HCT116 (cell line): ENCODE measurements at regions not wholly inside any gene's neighbourhood (a gene's known extent, or its start where the extent isn't known, plus 50 kb on each side); places are given as distances from the start of the nearest gene placed in this dataset.

Source experiments
- ATAC-seq: fragments of 200-7000 bp; cut with Tn5 transposase; 2 replicates; pipeline ENCODE4 v1.9.1; 2020; ENCODE audit warnings: mild to moderate bottlenecking, moderate library complexity
- BruUV-seq: library from RNA; stranded (reverse); fragments of 400-500 nt; replicated peaks from 2 replicates; lab custom pipeline; 2021; lab: Mats Ljungman, UMichigan
- CTCF ChIA-PET: fragments of 300-600 bp; sonication (Branson Sonifier 250); formaldehyde crosslinking; loops from one replicate; lab custom pipeline; 2021; ENCODE audit warnings: antibody characterized with exemption; lab: Charles Lee
- POLR2A ChIA-PET: fragments of 300-600, 350-600 bp; sonication (Branson Sonifier 250); formaldehyde crosslinking; loops from one replicate; lab custom pipeline; 2021; ENCODE audit warnings: antibody characterized with exemption; lab: Charles Lee
- RAD21 ChIA-PET, 2 experiments: fragments of 300-600 bp; sonication (Branson Sonifier 250); formaldehyde crosslinking; loops; one replicate each; lab custom pipeline; 2023; ENCODE audit warnings: low total read pairs in 2 of 2; ENCODE audit not compliant: uncharacterized antibody in 2 of 2, unreplicated experiment in 2 of 2, low non-redundant PET in 1 of 2; lab: Charles Lee
- DNase-seq: peaks from one replicate; pipeline ENCODE4 v3.0.0-alpha.2; 2010; ENCODE audit warnings: low read depth, low spot score
- H2AFZ ChIP-seq: fragments of 200-600 bp; shearing (Covaris generic), sonication (generic); 2 replicates; pipeline ENCODE4 v1.6.1; 2017; ENCODE audit warnings: low read depth, mixed run types, mixed read lengths, antibody characterized with exemption, low read length; ENCODE audit not compliant: poor library complexity, severe bottlenecking
- H3K27ac ChIP-seq: 2 replicates; pipeline ENCODE4 v1.5.1; 2012; ENCODE audit warnings: low read depth, low read length
- H3K27me3 ChIP-seq: fragments of 200-600 bp; sonication (generic); 2 replicates; pipeline ENCODE4 v1.6.1; 2016; ENCODE audit warnings: mixed run types, low read length, mixed read lengths; ENCODE audit not compliant: insufficient read depth
- H3K36me3 ChIP-seq, 2 experiments: fragments of 200-500 bp in 1 of 2; fragments of 200-600 bp in 1 of 2; sonication (Bioruptor generic) in 1 of 2; sonication (generic) in 1 of 2; 2 replicates each; pipeline versions ENCODE4 v1.5.1 to v1.6.1; 2014 to 2016; ENCODE audit warnings: low read length in 2 of 2, inconsistent platforms in 1 of 2, mixed read lengths in 1 of 2, mixed run types in 1 of 2; ENCODE audit not compliant: insufficient read depth in 2 of 2, control insufficient read depth in 1 of 2
- H3K4me1 ChIP-seq, 2 experiments: fragments of 200-600 bp in 1 of 2; sonication (generic) in 1 of 2; 2 replicates each; pipeline versions ENCODE4 v1.5.1 to v1.6.1; 2012 to 2017; ENCODE audit warnings: low read length in 2 of 2, inconsistent platforms in 1 of 2, mild to moderate bottlenecking in 1 of 2, mixed read lengths in 1 of 2, mixed run types in 1 of 2, moderate library complexity in 1 of 2; ENCODE audit not compliant: insufficient read depth in 2 of 2, control insufficient read depth in 1 of 2
- H3K4me2 ChIP-seq: fragments of 200-600 bp; sonication (generic); 2 replicates; pipeline ENCODE4 v1.6.1; 2017; ENCODE audit warnings: mixed run types, low read length, mixed read lengths
- H3K4me3 ChIP-seq, 2 experiments: fragments of 200-600 bp in 1 of 2; sonication (generic) in 1 of 2; replicated peaks in 1 of 2; 2 replicates each; pipeline ENCODE4 v1.5.1; 2011 to 2016; ENCODE audit warnings: low read length in 2 of 2, control low read depth in 1 of 2, low read depth in 1 of 2, mild to moderate bottlenecking in 1 of 2, mixed read lengths in 1 of 2, mixed run types in 1 of 2
- H3K79me2 ChIP-seq: fragments of 200-600 bp; sonication (generic); 2 replicates; pipeline ENCODE4 v1.6.1; 2017; ENCODE audit warnings: mild to moderate bottlenecking, mixed run types, low read length, moderate library complexity, mixed read lengths; ENCODE audit not compliant: insufficient read depth
- H3K9ac ChIP-seq: fragments of 200-600 bp; sonication (generic); 2 replicates; pipeline ENCODE4 v1.6.1; 2016; ENCODE audit warnings: low read length, mixed read lengths
- H3K9me2 ChIP-seq: fragments of 200-600 bp; sonication (generic), shearing (Covaris generic); 2 replicates; pipeline ENCODE4 v1.6.1; 2017; ENCODE audit warnings: mixed run types, mild to moderate bottlenecking, moderate library complexity; ENCODE audit not compliant: insufficient read depth
- H3K9me3 ChIP-seq, 2 experiments: fragments of 200-500 bp in 1 of 2; fragments of 200-600 bp in 1 of 2; sonication (Bioruptor generic) in 1 of 2; sonication (generic) in 1 of 2; 2 replicates each; pipeline ENCODE4 v1.6.1; 2014 to 2017; ENCODE audit warnings: low read length in 2 of 2, mixed read lengths in 2 of 2, inconsistent platforms in 1 of 2, low read depth in 1 of 2, mild to moderate bottlenecking in 1 of 2, mixed run types in 1 of 2, moderate library complexity in 1 of 2; ENCODE audit not compliant: control insufficient read depth in 1 of 2, insufficient read depth in 1 of 2
- H4K20me1 ChIP-seq: fragments of 200-600 bp; sonication (generic), shearing (Covaris generic); 2 replicates; pipeline ENCODE4 v1.6.1; 2017; ENCODE audit warnings: mixed run types, mild to moderate bottlenecking, moderate library complexity; ENCODE audit not compliant: insufficient read depth
- CBX3 ChIP-seq: IDR thresholded peaks from 2 replicates; pipeline ENCODE4 v1.6.1; 2012; ENCODE audit warnings: low read depth
- EGR1 ChIP-seq: IDR thresholded peaks from 2 replicates; pipeline ENCODE4 v1.6.1; 2012; ENCODE audit warnings: low read depth
- EZH2 ChIP-seq: fragments of 200-600 bp; sonication (generic); IDR thresholded peaks from 2 replicates; pipeline ENCODE4 v1.6.1; 2017; ENCODE audit warnings: antibody characterized with exemption, mixed run types
- EZH2phosphoT487 ChIP-seq: fragments of 200-600 bp; IDR thresholded peaks from 2 replicates; pipeline ENCODE4 v1.6.1; 2018; ENCODE audit warnings: antibody characterized with exemption, borderline replicate concordance
- FOSL1 ChIP-seq: IDR thresholded peaks from 2 replicates; pipeline ENCODE4 v1.6.1; 2012; ENCODE audit warnings: low read depth
- JUND ChIP-seq: IDR thresholded peaks from 2 replicates; pipeline ENCODE4 v1.6.1; 2012
- POLR2A ChIP-seq: IDR thresholded peaks from 2 replicates; pipeline ENCODE4 v1.7.0; 2011; ENCODE audit warnings: borderline replicate concordance; ENCODE audit not compliant: insufficient read depth, insufficient read length; ENCODE audit errors: extremely low read depth
- POLR2AphosphoS5 ChIP-seq: IDR thresholded peaks from 2 replicates; pipeline ENCODE4 v1.6.1; 2011; ENCODE audit warnings: mild to moderate bottlenecking, low read depth, low read length, moderate library complexity
- REST ChIP-seq: IDR thresholded peaks from 2 replicates; pipeline ENCODE4 v1.6.1; 2012; ENCODE audit warnings: low read depth
- SIN3A ChIP-seq: IDR thresholded peaks from 2 replicates; pipeline ENCODE4 v1.6.1; 2012; ENCODE audit warnings: low read depth
- TCF7L2 ChIP-seq: IDR thresholded peaks from 2 replicates; pipeline ENCODE4 v1.7.0; 2011; ENCODE audit warnings: borderline replicate concordance, inconsistent platforms; ENCODE audit not compliant: insufficient read depth, insufficient read length; ENCODE audit errors: extremely low read depth
- YY1 ChIP-seq: IDR thresholded peaks from 2 replicates; pipeline ENCODE4 v1.6.1; 2011; ENCODE audit warnings: low read length, low read depth, moderate library complexity, mild to moderate bottlenecking; ENCODE audit not compliant: insufficient replicate concordance; ENCODE audit errors: extremely low read depth
- ZFX ChIP-seq: fragments of 450-650 bp; IDR thresholded peaks from 2 replicates; pipeline ENCODE4 v1.6.1; 2017
- intact Hi-C: fragments of 100-400 bp; cut with micrococcal nuclease; formaldehyde crosslinking; loops from 2 replicates; pipeline ENCODE4 v1.10.0; 2022
- TF ChIP-seq, protein P1 (sequence below): IDR thresholded peaks from 2 replicates; pipeline ENCODE4 v1.6.1; 2012
- TF ChIP-seq, protein P2 (sequence below): IDR thresholded peaks from 2 replicates; pipeline ENCODE4 v1.6.1; 2012

DNA sequence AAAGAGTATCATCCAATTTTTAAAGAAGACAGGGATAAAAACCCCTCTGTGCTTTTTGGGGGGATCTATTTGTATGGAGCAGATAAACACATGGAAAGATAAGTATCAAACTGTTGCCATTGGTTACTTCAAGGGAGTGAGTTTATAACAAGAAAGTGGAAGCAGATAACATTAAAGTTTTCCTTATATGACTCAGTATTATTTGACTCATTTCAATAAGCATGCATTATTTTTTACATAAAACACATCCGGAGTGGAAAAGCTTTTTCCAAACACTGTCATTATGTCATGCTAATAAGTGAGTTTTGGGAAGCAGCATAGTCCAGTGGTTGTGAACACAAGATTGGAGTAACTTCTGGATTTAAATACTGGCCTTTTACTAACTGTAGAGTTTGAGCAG lies 452.2 kb downstream of the LTN1 start:
- TF ChIP-seq POLR2A: no peak
- TF ChIP-seq JUND: no peak
- TF ChIP-seq EZH2phosphoT487: no peak
- TF ChIP-seq, protein P1, sequence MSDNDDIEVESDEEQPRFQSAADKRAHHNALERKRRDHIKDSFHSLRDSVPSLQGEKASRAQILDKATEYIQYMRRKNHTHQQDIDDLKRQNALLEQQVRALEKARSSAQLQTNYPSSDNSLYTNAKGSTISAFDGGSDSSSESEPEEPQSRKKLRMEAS: no peak
- TF ChIP-seq ZFX: no peak
- TF ChIP-seq CBX3: no peak
- no peak for TF ChIP-seq SIN3A
- TF ChIP-seq, protein P2, sequence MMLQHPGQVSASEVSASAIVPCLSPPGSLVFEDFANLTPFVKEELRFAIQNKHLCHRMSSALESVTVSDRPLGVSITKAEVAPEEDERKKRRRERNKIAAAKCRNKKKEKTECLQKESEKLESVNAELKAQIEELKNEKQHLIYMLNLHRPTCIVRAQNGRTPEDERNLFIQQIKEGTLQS: no peak
- no peak for TF ChIP-seq EGR1
- TF ChIP-seq POLR2AphosphoS5: no peak
- no peak for TF ChIP-seq YY1
- DNase-seq (no peak), ATAC-seq (no peak)
- CTCF ChIA-PET: no interaction called here
- POLR2A ChIA-PET: no interaction called here
- H4K20me1 ChIP-seq: no peaks in the 10 kb centered on the region
- intact Hi-C loops: no loop called here
- H3K9me2 ChIP-seq: no peaks in the 10 kb centered on the region
- no peak overlapping the region for H3K4me2 ChIP-seq
- H2AFZ ChIP-seq: no peak overlapping the region
- RAD21 ChIA-PET: no interaction called here
- no peaks in the 10 kb centered on the region for H3K4me1 ChIP-seq
- H3K9me3 ChIP-seq: peaks cover 13 to 27% of the 10 kb centered on the region in 2 experiments; a peak in 2 of 4 replicates
- no peak overlapping the region for H3K9ac ChIP-seq
- H3K36me3 ChIP-seq: no peaks in the 10 kb centered on the region
- no peak overlapping the region for H3K27ac ChIP-seq
- H3K79me2 ChIP-seq: no peaks in the 10 kb centered on the region
- H3K27me3 ChIP-seq: no peaks in the 10 kb centered on the region
- H3K4me3 ChIP-seq: no peak overlapping the region
- BruUV-seq: no TSS peak

GRCh38 chr21:28539623-28539988 lies 453.1 kb downstream of the LTN1 start:
- ChIA-PET POLR2A (no interaction called here), CTCF (no interaction called here), RAD21 (no interaction called here)
- H3K4me3 ChIP-seq: no peak overlapping the region
- H3K4me2 ChIP-seq: no peak overlapping the region
- no peak overlapping the region for H2AFZ ChIP-seq
- TF ChIP-seq FOSL1 (no peak), REST (no peak), TCF7L2 (no peak), EZH2phosphoT487 (no peak), EGR1 (no peak), EZH2 (no peak)
- DNase-seq: no peak
- no TSS peak for BruUV-seq
- H3K27ac ChIP-seq: no peak overlapping the region
- no peaks in the 10 kb centered on the region for H3K4me1 ChIP-seq
- no peaks in the 10 kb centered on the region for H3K36me3 ChIP-seq
- H3K9me2 ChIP-seq: no peaks in the 10 kb centered on the region
- H4K20me1 ChIP-seq: no peaks in the 10 kb centered on the region
- peaks cover 9 to 27% of the 10 kb centered on the region in 2 experiments; a peak in 2 of 4 replicates for H3K9me3 ChIP-seq
- no peak for ATAC-seq
- no peaks in the 10 kb centered on the region for H3K79me2 ChIP-seq
- intact Hi-C loops: no loop called here
- H3K9ac ChIP-seq: no peak overlapping the region
- no peaks in the 10 kb centered on the region for H3K27me3 ChIP-seq
